ENCODE measurements at regions not wholly inside any gene's neighbourhood (a gene's known extent, or its start where the extent isn't known, plus 50 kb on each side); places are given as distances from the start of the nearest gene placed in this dataset.
A peak's percentile ranks its signal among the peaks of the same experiment; 100 is the strongest.

GRCh38 chr12:125417446-125417845 lies 352.2 kb downstream of the AACS start:
- no peak for DNase-seq (ENCODE audit: low spot score)
- in situ Hi-C loops (cut with MboI; ENCODE audit: low pct_unique_long_range_greater_than_20kb, low sequenced_read_pairs, unreplicated experiment): no loop called here
- TF ChIP-seq, protein P1, sequence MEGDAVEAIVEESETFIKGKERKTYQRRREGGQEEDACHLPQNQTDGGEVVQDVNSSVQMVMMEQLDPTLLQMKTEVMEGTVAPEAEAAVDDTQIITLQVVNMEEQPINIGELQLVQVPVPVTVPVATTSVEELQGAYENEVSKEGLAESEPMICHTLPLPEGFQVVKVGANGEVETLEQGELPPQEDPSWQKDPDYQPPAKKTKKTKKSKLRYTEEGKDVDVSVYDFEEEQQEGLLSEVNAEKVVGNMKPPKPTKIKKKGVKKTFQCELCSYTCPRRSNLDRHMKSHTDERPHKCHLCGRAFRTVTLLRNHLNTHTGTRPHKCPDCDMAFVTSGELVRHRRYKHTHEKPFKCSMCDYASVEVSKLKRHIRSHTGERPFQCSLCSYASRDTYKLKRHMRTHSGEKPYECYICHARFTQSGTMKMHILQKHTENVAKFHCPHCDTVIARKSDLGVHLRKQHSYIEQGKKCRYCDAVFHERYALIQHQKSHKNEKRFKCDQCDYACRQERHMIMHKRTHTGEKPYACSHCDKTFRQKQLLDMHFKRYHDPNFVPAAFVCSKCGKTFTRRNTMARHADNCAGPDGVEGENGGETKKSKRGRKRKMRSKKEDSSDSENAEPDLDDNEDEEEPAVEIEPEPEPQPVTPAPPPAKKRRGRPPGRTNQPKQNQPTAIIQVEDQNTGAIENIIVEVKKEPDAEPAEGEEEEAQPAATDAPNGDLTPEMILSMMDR (IDR thresholded peaks at IDR 0.05; ENCODE audit: extremely low read depth, insufficient read depth, missing control alignments): no peak

DNA sequence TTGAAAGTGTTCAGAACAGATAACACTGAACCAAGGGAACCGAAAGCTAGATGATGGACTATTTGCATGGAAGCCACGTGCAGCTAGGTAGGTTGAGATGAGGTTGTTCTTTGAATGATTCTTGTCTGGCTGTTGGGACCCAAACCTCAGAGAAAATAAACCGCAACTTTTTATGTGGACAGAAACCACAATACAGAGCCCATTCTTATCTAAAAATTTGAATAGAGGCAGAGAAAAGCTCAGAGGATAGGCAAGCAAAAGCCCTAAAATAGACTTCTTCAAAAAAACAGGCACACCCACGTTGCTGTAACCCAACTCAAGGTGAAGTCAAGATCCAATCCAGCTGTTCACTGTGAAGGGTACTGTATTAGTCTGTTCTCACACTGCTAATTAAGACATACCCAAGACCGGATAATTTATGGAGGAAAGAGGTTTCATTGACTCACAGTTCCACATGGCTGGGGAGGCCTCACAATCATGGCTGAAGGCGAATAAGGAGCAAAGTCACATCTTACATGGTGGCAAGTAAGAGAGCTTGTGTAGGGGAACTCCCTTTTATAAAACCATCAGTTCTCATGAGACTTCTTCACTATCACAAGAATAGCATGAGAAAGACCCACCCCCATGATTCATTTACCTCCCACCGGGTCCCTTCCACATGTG lies 353.8 kb downstream of the AACS start:
- in situ Hi-C loops (cut with MboI; ENCODE audit: low pct_unique_long_range_greater_than_20kb, low sequenced_read_pairs, unreplicated experiment): no loop called here
- peak; percentile 51 for DNase-seq (ENCODE audit: low spot score)
- TF ChIP-seq, protein P1 (IDR thresholded peaks at IDR 0.05; ENCODE audit: extremely low read depth, insufficient read depth, missing control alignments): no peak

DNA sequence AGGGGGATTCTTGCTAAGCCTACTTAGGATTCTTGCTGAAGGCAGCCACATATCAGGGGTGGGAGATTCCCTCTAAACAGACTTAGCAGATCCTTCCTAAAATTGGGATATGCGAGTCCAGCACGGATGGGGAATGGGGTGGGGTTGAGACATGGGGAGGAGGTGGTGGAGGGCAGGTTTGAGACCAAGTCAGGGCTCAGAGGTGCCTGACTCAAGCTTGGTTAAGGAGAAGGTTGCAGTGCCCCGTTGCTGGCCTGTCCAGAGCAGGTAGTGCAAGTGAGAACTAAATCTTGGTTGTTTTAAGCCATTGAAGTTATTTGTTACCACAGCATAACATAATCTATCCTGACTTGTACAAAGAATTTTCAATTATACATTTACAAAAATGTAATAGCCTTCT lies 359.7 kb downstream of the AACS start:
- TF ChIP-seq, protein P1 (IDR thresholded peaks at IDR 0.05; ENCODE audit: extremely low read depth, insufficient read depth, missing control alignments): no peak
- in situ Hi-C loops (cut with MboI; ENCODE audit: low pct_unique_long_range_greater_than_20kb, low sequenced_read_pairs, unreplicated experiment): no loop called here
- no peak for DNase-seq (ENCODE audit: low spot score)

DNA sequence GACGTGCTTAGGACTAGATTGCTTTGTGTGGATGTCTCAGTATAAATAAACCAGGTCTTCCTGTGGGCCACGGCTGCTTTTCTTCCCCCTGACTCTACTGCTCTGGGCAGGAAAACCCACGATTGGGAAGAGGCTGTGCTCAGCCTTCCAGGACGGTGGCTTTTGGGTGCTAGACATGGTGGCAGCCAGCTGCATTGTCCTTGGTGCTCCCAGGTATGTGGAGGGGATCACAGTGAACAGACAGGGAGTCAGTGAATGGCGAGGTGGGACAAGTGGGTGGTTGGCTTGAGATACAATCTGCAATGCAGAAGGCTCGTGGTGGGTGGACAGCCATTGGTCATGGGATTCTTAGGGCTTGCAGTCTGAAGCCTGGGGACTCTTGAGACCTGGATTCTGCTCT lies 366.3 kb downstream of the AACS start:
- TF ChIP-seq, protein P1 (IDR thresholded peaks at IDR 0.05; ENCODE audit: extremely low read depth, insufficient read depth, missing control alignments): no peak
- no peak for DNase-seq (ENCODE audit: low spot score)
- in situ Hi-C loops (cut with MboI; ENCODE audit: low pct_unique_long_range_greater_than_20kb, low sequenced_read_pairs, unreplicated experiment): no loop called here

DNA sequence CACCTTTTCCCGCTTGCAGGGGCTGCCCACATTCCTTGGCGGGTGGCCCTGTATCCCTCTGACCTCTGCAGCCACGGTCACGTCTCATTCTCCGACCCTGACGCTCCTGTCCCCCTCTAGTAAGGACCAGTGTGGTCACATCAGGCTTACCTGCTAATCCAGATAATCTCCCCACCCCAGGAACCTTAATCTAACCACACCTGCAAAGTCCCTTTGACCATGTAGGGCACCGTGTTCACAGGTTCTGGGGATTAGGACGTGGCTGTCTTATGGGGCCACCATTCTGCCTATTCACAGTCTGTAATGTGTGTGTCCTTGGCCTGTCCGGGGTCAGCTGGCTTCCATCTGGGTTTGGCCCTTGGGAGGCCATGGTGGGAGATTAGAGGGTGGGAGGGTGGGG lies 368.9 kb downstream of the AACS start:
- no peak for DNase-seq (ENCODE audit: low spot score)
- TF ChIP-seq, protein P1 (IDR thresholded peaks at IDR 0.05; ENCODE audit: extremely low read depth, insufficient read depth, missing control alignments): no peak
- in situ Hi-C loops (cut with MboI; ENCODE audit: low pct_unique_long_range_greater_than_20kb, low sequenced_read_pairs, unreplicated experiment): no loop called here

DNA sequence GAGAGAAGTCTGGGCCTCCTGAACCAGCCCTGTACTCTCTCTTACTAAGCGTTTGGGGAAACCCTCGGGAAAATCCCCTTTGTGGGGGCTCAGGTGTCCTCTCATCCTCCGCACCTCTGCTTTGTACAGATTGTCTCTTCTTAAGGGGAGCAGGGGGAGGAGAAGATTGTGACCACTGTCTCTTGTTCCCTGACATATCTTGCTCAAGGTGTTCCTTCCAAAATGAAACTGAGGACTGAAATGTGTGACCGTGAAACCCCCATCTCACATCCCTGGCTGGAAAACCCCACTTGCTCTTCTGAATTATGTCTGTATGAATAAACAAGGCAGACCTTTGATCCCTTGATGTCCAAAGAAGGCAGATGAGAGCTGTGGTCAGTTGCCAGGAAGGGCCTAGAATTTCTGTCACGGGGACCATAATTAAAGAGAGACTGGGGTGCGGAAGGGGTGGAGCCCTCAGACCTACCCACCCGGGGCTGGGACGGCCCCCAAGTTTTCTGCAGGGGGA lies 369.8 kb downstream of the AACS start:
- TF ChIP-seq, protein P1 (IDR thresholded peaks at IDR 0.05; ENCODE audit: extremely low read depth, insufficient read depth, missing control alignments): no peak
- DNase-seq (ENCODE audit: low spot score): peak; percentile 72
- in situ Hi-C loops (cut with MboI; ENCODE audit: low pct_unique_long_range_greater_than_20kb, low sequenced_read_pairs, unreplicated experiment): no loop called here

All from GM13977 (cell line).